A549 (cell line): ENCODE measurements at regions not wholly inside any gene's neighbourhood (a gene's known extent, or its start where the extent isn't known, plus 50 kb on each side); places are given as distances from the start of the nearest gene placed in this dataset.
A peak's percentile ranks its signal among the peaks of the same experiment; 100 is the strongest.

Source experiments
- ATAC-seq, 2 experiments: fragments of 200-7000 bp in 1 of 2; fragments of >200 bp in 1 of 2; cut with Nextera tagmentation in 1 of 2; cut with Tn5 transposase in 1 of 2; 3 replicates each; pipeline versions ENCODE4 v1.8.0 to v1.9.1; 2018 to 2020; ENCODE audit warnings: mild to moderate bottlenecking in 1 of 2, moderate library complexity in 1 of 2
- CTCF ChIA-PET: fragments of 300-600 bp; sonication (Branson Sonifier 250); formaldehyde crosslinking; extraction: SDS; loops from one replicate; lab custom pipeline; 2021; ENCODE audit warnings: antibody characterized with exemption, inconsistent platforms; lab: Yijun Ruan, JAX
- POLR2A ChIA-PET: fragments of 350-600 bp; formaldehyde crosslinking; extraction: SDS; loops from one replicate; lab custom pipeline; 2021; ENCODE audit warnings: antibody characterized with exemption, inconsistent platforms; lab: Yijun Ruan, JAX
- DNase-seq, 2 experiments: peaks; one replicate each; pipeline versions ENCODE4 v3.0.0 to v3.0.0-alpha.2; 2011 to 2016; ENCODE audit warnings: low read depth in 1 of 2, low spot score in 1 of 2
- FAIRE-seq: peaks from 2 replicates; lab custom pipeline; 2011; peaks lifted over from hg19 to GRCh38; lab: Jason Lieb, UNC
- H3K27ac ChIP-seq, 2 experiments: fragments of >200 bp; sonication (Bioruptor Twin); formaldehyde crosslinking; 3 replicates each; pipeline ENCODE4 v1.5.1; 2016 to 2017
- H3K4me1 ChIP-seq: fragments of >200 bp; sonication (Bioruptor Twin); formaldehyde crosslinking; 3 replicates; pipeline ENCODE4 v1.6.1; 2016
- H3K4me2 ChIP-seq: fragments of >200 bp; sonication (Bioruptor Twin); formaldehyde crosslinking; 3 replicates; pipeline ENCODE4 v1.6.1; 2016
- H3K4me3 ChIP-seq: fragments of >200 bp; sonication (Bioruptor Twin); formaldehyde crosslinking; 3 replicates; pipeline ENCODE4 v1.5.1; 2016
- H3K9me3 ChIP-seq: fragments of >200 bp; sonication (Bioruptor Twin); formaldehyde crosslinking; 3 replicates; pipeline ENCODE4 v1.6.1; 2016
- CBX2 ChIP-seq: fragments of 200-600 bp; sonication (generic); IDR thresholded peaks from 2 replicates; pipeline ENCODE4 v1.6.1; 2016; ENCODE audit warnings: low read depth, mild to moderate bottlenecking, borderline replicate concordance
- CBX8 ChIP-seq: fragments of 200-600 bp; sonication (generic); IDR thresholded peaks from 2 replicates; pipeline ENCODE4 v1.6.1; 2016
- CEBPB ChIP-seq, 2 experiments: fragments of >200 bp in 1 of 2; sonication (Bioruptor Twin) in 1 of 2; formaldehyde crosslinking in 1 of 2; IDR thresholded peaks; 2 replicates each; pipeline ENCODE4 v1.6.1; 2012 to 2016
- CHD2 ChIP-seq: fragments of 150-350 bp; IDR thresholded peaks from 2 replicates; pipeline ENCODE4 v1.6.1; 2014; ENCODE audit warnings: low read length; ENCODE audit not compliant: partially characterized antibody
- EHF ChIP-seq: fragments of 250-450 bp; sonication (Bioruptor Pico); IDR thresholded peaks from 2 replicates; pipeline ENCODE4 v1.5.0; 2020; ENCODE audit warnings: mild to moderate bottlenecking
- EHMT2 ChIP-seq: fragments of 200-600 bp; sonication (generic); IDR thresholded peaks from 2 replicates; pipeline ENCODE4 v1.6.1; 2016; ENCODE audit warnings: antibody characterized with exemption, low read depth, mild to moderate bottlenecking, moderate library complexity
- FOSL2 ChIP-seq, 2 experiments: fragments of 450-650 bp in 1 of 2; fragments of >200 bp in 1 of 2; sonication (Bioruptor Twin) in 1 of 2; formaldehyde crosslinking; IDR thresholded peaks; 2 replicates each; pipeline versions ENCODE4 v1.5.0 to v1.6.1; 2016 to 2020; ENCODE audit warnings: mild to moderate bottlenecking in 1 of 2, moderate library complexity in 1 of 2
- FOXS1 ChIP-seq: fragments of 250-450 bp; sonication (Bioruptor Pico); IDR thresholded peaks from 2 replicates; pipeline ENCODE4 v1.5.0; 2020; ENCODE audit warnings: mild to moderate bottlenecking, moderate library complexity
- GATA3 ChIP-seq: IDR thresholded peaks from 2 replicates; pipeline ENCODE4 v1.6.1; 2012; ENCODE audit warnings: borderline replicate concordance
- HDAC2 ChIP-seq: fragments of 200-600 bp; sonication (generic); IDR thresholded peaks from 2 replicates; pipeline ENCODE4 v1.6.1; 2016
- HOXB13 ChIP-seq: fragments of 250-450 bp; sonication (Bioruptor Pico); IDR thresholded peaks from 2 replicates; pipeline ENCODE4 v1.5.0; 2020; ENCODE audit warnings: low read depth, mild to moderate bottlenecking, moderate library complexity
- HOXB5 ChIP-seq: fragments of 250-450 bp; sonication (Bioruptor Pico); IDR thresholded peaks from 2 replicates; pipeline ENCODE4 v1.5.0; 2020; ENCODE audit warnings: mild to moderate bottlenecking, moderate library complexity
- JUNB ChIP-seq: fragments of >200 bp; sonication (Bioruptor Twin); formaldehyde crosslinking; IDR thresholded peaks from 2 replicates; pipeline ENCODE4 v1.6.1; 2016
- KDM5A ChIP-seq: fragments of 200-600 bp; sonication (generic); IDR thresholded peaks from 2 replicates; pipeline ENCODE4 v1.6.1; 2016; ENCODE audit warnings: antibody characterized with exemption, mild to moderate bottlenecking
- MAFK ChIP-seq: fragments of 450-650 bp; IDR thresholded peaks from 2 replicates; pipeline ENCODE4 v1.6.1; 2014; ENCODE audit not compliant: partially characterized antibody
- MAZ ChIP-seq: fragments of 150-350 bp; IDR thresholded peaks from 2 replicates; pipeline ENCODE4 v1.6.1; 2014; ENCODE audit warnings: antibody characterized with exemption, low read depth, low read length, borderline replicate concordance
- NFE2L2 ChIP-seq: fragments of 150-350 bp; conservative IDR thresholded peaks from 2 replicates; pipeline ENCODE4 v1.6.1; 2014; ENCODE audit warnings: low read length
- NR3C1 ChIP-seq: fragments of >200 bp; sonication (Bioruptor Twin); formaldehyde crosslinking; IDR thresholded peaks from 3 replicates; pipeline ENCODE4 v1.6.1; 2017
- RCOR1 ChIP-seq: fragments of 150-350 bp; IDR thresholded peaks from 2 replicates; pipeline ENCODE4 v1.6.1; 2014; ENCODE audit warnings: antibody characterized with exemption, low read length, low read depth
- RFX5 ChIP-seq: fragments of 450-650 bp; IDR thresholded peaks from 2 replicates; pipeline ENCODE4 v1.7.1; 2014; ENCODE audit warnings: antibody characterized with exemption, mild to moderate bottlenecking, moderate library complexity
- TP53 ChIP-seq: fragments of 250-450 bp; sonication (Bioruptor Pico); IDR thresholded peaks from 2 replicates; pipeline ENCODE4 v1.5.0; 2021; ENCODE audit warnings: mild to moderate bottlenecking, moderate library complexity
- ZFP36 ChIP-seq: fragments of 450-650 bp; IDR thresholded peaks from 2 replicates; pipeline ENCODE4 v1.6.1; 2014; ENCODE audit warnings: borderline replicate concordance; ENCODE audit not compliant: partially characterized antibody
- WGBS: methylation state at CpG from one replicate; pipeline ENCODE4 v1.1.6; 2017; ENCODE audit errors: missing lambda C conversion rate; 5-methylcytosine and 5-hydroxymethylcytosine counted together
- TF ChIP-seq, protein P1 (sequence below): IDR thresholded peaks from 2 replicates; pipeline ENCODE4 v1.6.1; 2012
- TF ChIP-seq, protein P2 (sequence below): IDR thresholded peaks from 2 replicates; pipeline ENCODE4 v1.6.1; 2012
- TF ChIP-seq, protein P3 (sequence below): fragments of 200-600 bp; sonication (generic); IDR thresholded peaks from 2 replicates; pipeline ENCODE4 v1.6.1; 2016; ENCODE audit warnings: antibody characterized with exemption, mild to moderate bottlenecking, moderate library complexity
- TF ChIP-seq, protein P4 (sequence below): fragments of 250-450 bp; sonication (Bioruptor Pico); IDR thresholded peaks from 2 replicates; pipeline ENCODE4 v1.5.0; 2020; ENCODE audit warnings: low read depth, mild to moderate bottlenecking, moderate library complexity
- TF ChIP-seq, protein P5 (sequence below): fragments of 450-650 bp; IDR thresholded peaks from 2 replicates; pipeline ENCODE4 v1.6.1; 2014; ENCODE audit warnings: antibody characterized with exemption
- TF ChIP-seq, protein P6 (sequence below): fragments of >200 bp; sonication (Bioruptor Twin); formaldehyde crosslinking; IDR thresholded peaks from 2 replicates; pipeline ENCODE4 v1.6.1; 2016

DNA sequence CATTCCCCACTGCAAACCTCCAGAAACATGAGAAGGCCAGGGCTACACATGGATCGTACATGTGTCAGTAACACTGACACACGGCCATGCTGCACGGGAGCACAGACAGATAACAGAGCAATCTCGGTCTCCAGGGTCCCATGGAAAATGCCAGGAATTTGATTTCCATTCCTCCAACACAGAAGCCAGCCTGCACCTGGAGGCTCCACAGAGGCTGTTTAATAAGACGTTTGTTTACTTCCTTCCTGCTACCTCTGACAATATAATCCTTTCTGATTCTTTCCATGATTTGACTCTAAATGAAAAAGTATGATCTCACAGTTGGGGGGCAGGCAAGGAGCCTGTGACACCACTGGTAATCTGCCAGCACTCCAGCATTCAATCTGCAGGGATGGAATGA, 210.9 kb upstream of the DDX18 start:
- POLR2A ChIA-PET: no interaction called here
- no peak for FAIRE-seq
- no peak overlapping the region for H3K27ac ChIP-seq
- CTCF ChIA-PET: no interaction called here
- no peaks in the 10 kb centered on the region for H3K9me3 ChIP-seq
- no peak for ATAC-seq
- no peak for DNase-seq
- H3K4me1 ChIP-seq: no peaks in the 10 kb centered on the region
- WGBS: 0% methylated on average over 5 of the region's 5 CpGs
- no peak overlapping the region for H3K4me2 ChIP-seq
- H3K4me3 ChIP-seq: no peak overlapping the region
- no peak for TF ChIP-seq RCOR1
- TF ChIP-seq TP53 (CRISPR knock-in tag): no peak

DNA sequence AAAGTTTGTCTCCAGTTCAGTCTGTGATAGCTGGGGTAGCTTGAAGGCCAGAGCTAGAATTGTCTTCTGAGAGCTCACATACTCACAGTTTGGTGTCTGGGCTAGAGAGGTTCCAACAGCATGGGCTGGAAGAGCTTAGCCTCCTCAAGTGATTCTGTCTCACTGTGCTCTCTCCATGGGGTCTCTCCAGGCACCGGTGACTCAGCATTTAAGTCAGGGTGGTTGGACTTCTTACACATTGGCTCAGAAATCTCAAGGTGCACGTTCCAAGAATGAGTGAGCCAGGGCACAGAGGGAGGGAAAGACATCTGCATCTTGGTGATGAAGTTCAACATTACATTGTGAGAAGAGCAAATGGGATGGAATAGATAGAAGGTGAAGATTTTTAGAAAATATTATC, 207.3 kb upstream of the DDX18 start:
- Histone ChIP-seq H3K9me3 (no peaks in the 10 kb centered on the region), H3K4me3 (no peak overlapping the region)
- FAIRE-seq (no peak), ATAC-seq (no peak)
- CTCF ChIA-PET: no interaction called here
- 0% methylated on average over 2 of the region's 2 CpGs for WGBS
- peak; percentile 6 for TF ChIP-seq MAFK
- no peak for TF ChIP-seq CHD2
- TF ChIP-seq, protein P1, sequence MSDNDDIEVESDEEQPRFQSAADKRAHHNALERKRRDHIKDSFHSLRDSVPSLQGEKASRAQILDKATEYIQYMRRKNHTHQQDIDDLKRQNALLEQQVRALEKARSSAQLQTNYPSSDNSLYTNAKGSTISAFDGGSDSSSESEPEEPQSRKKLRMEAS: no peak
- TF ChIP-seq FOSL2 (IDR thresholded peaks at IDR 0.05): no peak
- no peak for TF ChIP-seq FOSL2 (CRISPR knock-in tag; IDR thresholded peaks at IDR 0.05)
- no peak for TF ChIP-seq HOXB5
- TF ChIP-seq CEBPB (IDR thresholded peaks at IDR 0.05): no peak
- peak; percentile 44; the same call in 1 of the 2 replicates for TF ChIP-seq NFE2L2
- TF ChIP-seq, all 56 proteins: peak for 2
- H3K27ac ChIP-seq: no peak overlapping the region
- DNase-seq: no peak
- no peaks in the 10 kb centered on the region for H3K4me1 ChIP-seq
- POLR2A ChIA-PET: no interaction called here
- H3K4me2 ChIP-seq: no peak overlapping the region

DNA sequence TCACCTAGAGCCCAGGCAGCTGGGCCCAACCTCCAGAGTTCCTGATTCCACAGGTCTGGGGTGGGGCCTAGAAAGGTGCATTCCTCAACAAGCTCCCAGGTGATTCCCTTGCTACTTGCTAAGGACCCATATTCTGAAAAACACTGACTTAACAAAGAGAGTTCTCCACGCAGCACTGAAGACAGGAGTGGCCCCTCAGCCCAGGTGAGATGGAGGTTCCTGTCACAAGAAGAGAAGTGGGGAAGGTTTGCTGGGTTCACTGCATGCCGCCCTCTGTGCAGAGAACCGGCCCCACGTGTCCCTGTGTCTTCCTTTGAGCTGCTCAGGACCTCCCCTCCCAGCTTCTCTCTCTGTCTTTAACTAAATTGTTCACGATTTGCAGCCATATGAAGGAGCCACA, 201.4 kb upstream of the DDX18 start:
- no peak for ATAC-seq
- H3K4me3 ChIP-seq: no peak overlapping the region
- TF ChIP-seq CHD2 (no peak), RFX5 (no peak), CEBPB (IDR thresholded peaks at IDR 0.05) (no peak), CBX2 (no peak), NR3C1 (no peak), ZFP36 (no peak)
- TF ChIP-seq, protein P2, sequence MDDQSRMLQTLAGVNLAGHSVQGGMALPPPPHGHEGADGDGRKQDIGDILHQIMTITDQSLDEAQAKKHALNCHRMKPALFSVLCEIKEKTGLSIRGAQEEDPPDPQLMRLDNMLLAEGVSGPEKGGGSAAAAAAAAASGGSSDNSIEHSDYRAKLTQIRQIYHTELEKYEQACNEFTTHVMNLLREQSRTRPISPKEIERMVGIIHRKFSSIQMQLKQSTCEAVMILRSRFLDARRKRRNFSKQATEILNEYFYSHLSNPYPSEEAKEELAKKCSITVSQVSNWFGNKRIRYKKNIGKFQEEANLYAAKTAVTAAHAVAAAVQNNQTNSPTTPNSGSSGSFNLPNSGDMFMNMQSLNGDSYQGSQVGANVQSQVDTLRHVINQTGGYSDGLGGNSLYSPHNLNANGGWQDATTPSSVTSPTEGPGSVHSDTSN: no peak
- no peak overlapping the region for H3K4me2 ChIP-seq
- POLR2A ChIA-PET: no interaction called here
- H3K4me1 ChIP-seq: no peaks in the 10 kb centered on the region
- CTCF ChIA-PET: no interaction called here
- H3K27ac ChIP-seq: no peak overlapping the region
- no peak for DNase-seq
- no peak for FAIRE-seq
- no peaks in the 10 kb centered on the region for H3K9me3 ChIP-seq
- 6% methylated on average over 4 of the region's 5 CpGs for WGBS

DNA sequence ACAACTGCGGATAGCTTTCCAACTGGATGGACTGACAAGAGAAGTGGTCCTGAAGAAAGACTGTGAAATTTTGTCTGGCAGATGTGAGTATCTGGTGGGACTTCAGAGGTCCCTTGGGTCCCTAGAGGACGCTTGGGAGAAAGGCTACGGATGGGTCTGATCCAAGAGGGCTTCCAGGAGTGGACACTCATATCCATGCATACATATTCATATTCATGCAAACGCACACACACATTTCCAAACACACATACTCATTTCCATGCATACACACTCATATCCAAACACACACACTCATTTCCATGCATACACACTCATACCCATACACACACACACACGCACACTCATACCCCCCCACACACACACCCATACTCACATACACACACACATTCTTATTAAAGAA, 200.2 kb upstream of the DDX18 start:
- Histone ChIP-seq H3K4me2 (no peak overlapping the region), H3K4me1 (no peaks in the 10 kb centered on the region), H3K4me3 (no peak overlapping the region), H3K9me3 (no peaks in the 10 kb centered on the region), H3K27ac (no peak overlapping the region)
- DNase-seq (no peak), ATAC-seq (no peak), FAIRE-seq (no peak)
- WGBS: 15% methylated on average over 5 of the region's 5 CpGs
- POLR2A ChIA-PET: no interaction called here
- CTCF ChIA-PET: no interaction called here
- TF ChIP-seq FOXS1 (no peak), TP53 (CRISPR knock-in tag) (no peak), CBX8 (no peak), EHF (CRISPR knock-in tag) (no peak), KDM5A (no peak), HOXB13 (no peak), EHMT2 (no peak), HDAC2 (no peak), RFX5 (no peak), GATA3 (no peak), JUNB (no peak), MAZ (no peak)
- TF ChIP-seq, protein P3, sequence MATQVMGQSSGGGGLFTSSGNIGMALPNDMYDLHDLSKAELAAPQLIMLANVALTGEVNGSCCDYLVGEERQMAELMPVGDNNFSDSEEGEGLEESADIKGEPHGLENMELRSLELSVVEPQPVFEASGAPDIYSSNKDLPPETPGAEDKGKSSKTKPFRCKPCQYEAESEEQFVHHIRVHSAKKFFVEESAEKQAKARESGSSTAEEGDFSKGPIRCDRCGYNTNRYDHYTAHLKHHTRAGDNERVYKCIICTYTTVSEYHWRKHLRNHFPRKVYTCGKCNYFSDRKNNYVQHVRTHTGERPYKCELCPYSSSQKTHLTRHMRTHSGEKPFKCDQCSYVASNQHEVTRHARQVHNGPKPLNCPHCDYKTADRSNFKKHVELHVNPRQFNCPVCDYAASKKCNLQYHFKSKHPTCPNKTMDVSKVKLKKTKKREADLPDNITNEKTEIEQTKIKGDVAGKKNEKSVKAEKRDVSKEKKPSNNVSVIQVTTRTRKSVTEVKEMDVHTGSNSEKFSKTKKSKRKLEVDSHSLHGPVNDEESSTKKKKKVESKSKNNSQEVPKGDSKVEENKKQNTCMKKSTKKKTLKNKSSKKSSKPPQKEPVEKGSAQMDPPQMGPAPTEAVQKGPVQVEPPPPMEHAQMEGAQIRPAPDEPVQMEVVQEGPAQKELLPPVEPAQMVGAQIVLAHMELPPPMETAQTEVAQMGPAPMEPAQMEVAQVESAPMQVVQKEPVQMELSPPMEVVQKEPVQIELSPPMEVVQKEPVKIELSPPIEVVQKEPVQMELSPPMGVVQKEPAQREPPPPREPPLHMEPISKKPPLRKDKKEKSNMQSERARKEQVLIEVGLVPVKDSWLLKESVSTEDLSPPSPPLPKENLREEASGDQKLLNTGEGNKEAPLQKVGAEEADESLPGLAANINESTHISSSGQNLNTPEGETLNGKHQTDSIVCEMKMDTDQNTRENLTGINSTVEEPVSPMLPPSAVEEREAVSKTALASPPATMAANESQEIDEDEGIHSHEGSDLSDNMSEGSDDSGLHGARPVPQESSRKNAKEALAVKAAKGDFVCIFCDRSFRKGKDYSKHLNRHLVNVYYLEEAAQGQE: no peak
- TF ChIP-seq, protein P4, sequence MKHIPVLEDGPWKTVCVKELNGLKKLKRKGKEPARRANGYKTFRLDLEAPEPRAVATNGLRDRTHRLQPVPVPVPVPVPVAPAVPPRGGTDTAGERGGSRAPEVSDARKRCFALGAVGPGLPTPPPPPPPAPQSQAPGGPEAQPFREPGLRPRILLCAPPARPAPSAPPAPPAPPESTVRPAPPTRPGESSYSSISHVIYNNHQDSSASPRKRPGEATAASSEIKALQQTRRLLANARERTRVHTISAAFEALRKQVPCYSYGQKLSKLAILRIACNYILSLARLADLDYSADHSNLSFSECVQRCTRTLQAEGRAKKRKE: no peak
- TF ChIP-seq, protein P5, sequence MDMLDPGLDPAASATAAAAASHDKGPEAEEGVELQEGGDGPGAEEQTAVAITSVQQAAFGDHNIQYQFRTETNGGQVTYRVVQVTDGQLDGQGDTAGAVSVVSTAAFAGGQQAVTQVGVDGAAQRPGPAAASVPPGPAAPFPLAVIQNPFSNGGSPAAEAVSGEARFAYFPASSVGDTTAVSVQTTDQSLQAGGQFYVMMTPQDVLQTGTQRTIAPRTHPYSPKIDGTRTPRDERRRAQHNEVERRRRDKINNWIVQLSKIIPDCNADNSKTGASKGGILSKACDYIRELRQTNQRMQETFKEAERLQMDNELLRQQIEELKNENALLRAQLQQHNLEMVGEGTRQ: no peak
- TF ChIP-seq, protein P6, sequence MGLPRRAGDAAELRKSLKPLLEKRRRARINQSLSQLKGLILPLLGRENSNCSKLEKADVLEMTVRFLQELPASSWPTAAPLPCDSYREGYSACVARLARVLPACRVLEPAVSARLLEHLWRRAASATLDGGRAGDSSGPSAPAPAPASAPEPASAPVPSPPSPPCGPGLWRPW: no peak
